H9 (cell line): ENCODE measurements at regions not wholly inside any gene's neighbourhood (a gene's known extent, or its start where the extent isn't known, plus 50 kb on each side); places are given as distances from the start of the nearest gene placed in this dataset.
A peak's percentile ranks its signal among the peaks of the same experiment; 100 is the strongest.

Source experiments
- DNase-seq: peaks from one replicate; pipeline ENCODE4 v3.0.0-alpha.2; 2017
- H2AFZ ChIP-seq: one replicate; pipeline ENCODE4 v1.6.1; 2013; ENCODE audit warnings: mild to moderate bottlenecking, low read length, control low read depth, moderate library complexity
- H2AK5ac ChIP-seq: 2 replicates; pipeline ENCODE4 v1.6.1; 2013; ENCODE audit warnings: low read length, control low read depth, mixed read lengths; ENCODE audit not compliant: insufficient read length
- H2BK120ac ChIP-seq: one replicate; pipeline ENCODE4 v1.6.1; 2013; ENCODE audit warnings: low read depth, mild to moderate bottlenecking, low read length, control low read depth, inconsistent platforms; ENCODE audit not compliant: poor library complexity, severe bottlenecking
- H2BK12ac ChIP-seq: 2 replicates; pipeline ENCODE4 v1.6.1; 2013; ENCODE audit warnings: low read length, control low read depth, mixed read lengths, low read depth; ENCODE audit not compliant: insufficient read length
- H2BK15ac ChIP-seq: 2 replicates; pipeline ENCODE4 v1.6.1; 2013; ENCODE audit warnings: low read depth, low read length, control low read depth
- H2BK20ac ChIP-seq: one replicate; pipeline ENCODE4 v1.6.1; 2013; ENCODE audit warnings: low read depth, mild to moderate bottlenecking, low read length, control low read depth, inconsistent platforms; ENCODE audit not compliant: poor library complexity, severe bottlenecking
- H2BK5ac ChIP-seq: 2 replicates; pipeline ENCODE4 v1.6.1; 2013; ENCODE audit warnings: low read length, control low read depth, mixed read lengths; ENCODE audit not compliant: insufficient read length
- H3K14ac ChIP-seq: 2 replicates; pipeline ENCODE4 v1.6.1; 2013; ENCODE audit warnings: low read length, control low read depth; ENCODE audit not compliant: insufficient read depth
- H3K18ac ChIP-seq: 2 replicates; pipeline ENCODE4 v1.6.1; 2013; ENCODE audit warnings: low read depth, mild to moderate bottlenecking, mixed read lengths, low read length, control low read depth; ENCODE audit not compliant: insufficient read length
- H3K23ac ChIP-seq: 2 replicates; pipeline ENCODE4 v1.6.1; 2013; ENCODE audit warnings: low read length, control low read depth, mixed read lengths, low read depth; ENCODE audit not compliant: insufficient read length
- H3K23me2 ChIP-seq: 2 replicates; pipeline ENCODE4 v1.6.1; 2013; ENCODE audit warnings: low read depth, mild to moderate bottlenecking, mixed read lengths, low read length, control low read depth; ENCODE audit not compliant: insufficient read length, poor library complexity, severe bottlenecking
- H3K27ac ChIP-seq: 2 replicates; pipeline ENCODE4 v1.5.1; 2013; ENCODE audit warnings: low read length, control low read depth, mixed read lengths, low read depth; ENCODE audit not compliant: insufficient read length
- H3K27me3 ChIP-seq: 2 replicates; pipeline ENCODE4 v1.6.1; 2013; ENCODE audit warnings: low read length, control low read depth, inconsistent platforms; ENCODE audit not compliant: insufficient read depth
- H3K4ac ChIP-seq: 2 replicates; pipeline ENCODE4 v1.6.1; 2013; ENCODE audit warnings: low read depth, mild to moderate bottlenecking, control low read depth, inconsistent platforms, low read length, moderate library complexity
- H3K4me1 ChIP-seq: 2 replicates; pipeline ENCODE4 v1.6.1; 2013; ENCODE audit warnings: low read length, control low read depth, inconsistent platforms; ENCODE audit not compliant: insufficient read depth
- H3K4me2 ChIP-seq: 2 replicates; pipeline ENCODE4 v1.6.1; 2013; ENCODE audit warnings: low read length, control low read depth, mixed read lengths; ENCODE audit not compliant: insufficient read length, insufficient read depth
- H3K56ac ChIP-seq: 2 replicates; pipeline ENCODE4 v1.6.1; 2013; ENCODE audit warnings: low read depth, mild to moderate bottlenecking, mixed read lengths, low read length, control low read depth; ENCODE audit not compliant: insufficient read length
- H3K79me1 ChIP-seq: 2 replicates; pipeline ENCODE4 v1.6.1; 2013; ENCODE audit warnings: low read depth, mild to moderate bottlenecking, moderate library complexity, low read length, control low read depth, inconsistent platforms; ENCODE audit not compliant: insufficient read depth, poor library complexity, severe bottlenecking
- H3K79me2 ChIP-seq: 2 replicates; pipeline ENCODE4 v1.6.1; 2013; ENCODE audit warnings: low read length, control low read depth, inconsistent platforms; ENCODE audit not compliant: insufficient read depth
- H3K9ac ChIP-seq: 2 replicates; pipeline ENCODE4 v1.6.1; 2013; ENCODE audit warnings: low read length, control low read depth, mixed read lengths; ENCODE audit not compliant: insufficient read length; ENCODE audit errors: extremely low read depth
- H3K9me3 ChIP-seq: one replicate; pipeline ENCODE4 v1.6.1; 2013; ENCODE audit warnings: low read depth, low read length, inconsistent platforms; ENCODE audit not compliant: control insufficient read depth
- H3T11ph ChIP-seq: one replicate; pipeline ENCODE4 v1.6.1; 2013; ENCODE audit warnings: mild to moderate bottlenecking, low read length, control low read depth, inconsistent platforms
- H4K20me1 ChIP-seq: one replicate; pipeline ENCODE4 v1.6.1; 2013; ENCODE audit not compliant: control insufficient read depth, insufficient read length, insufficient read depth
- H4K5ac ChIP-seq: 2 replicates; pipeline ENCODE4 v1.6.1; 2013; ENCODE audit warnings: low read depth, mild to moderate bottlenecking, mixed read lengths, low read length, control low read depth; ENCODE audit not compliant: insufficient read length
- H4K8ac ChIP-seq: replicated peaks from 2 replicates; pipeline ENCODE4 v1.6.1; 2013; ENCODE audit warnings: low read length, control low read depth, mixed read lengths, low read depth; ENCODE audit not compliant: insufficient read length
- H4K91ac ChIP-seq: 2 replicates; pipeline ENCODE4 v1.6.1; 2013; ENCODE audit warnings: low read depth, mild to moderate bottlenecking, moderate library complexity, mixed read lengths, low read length, control low read depth; ENCODE audit not compliant: insufficient read length
- H3K27ac Mint-ChIP-seq, 3 experiments: 2 replicates in 2 of 3; 3 replicates in 1 of 3; pipeline ENCODE4 v1.8.0; 2020 to 2021; ENCODE audit warnings: mixed read lengths in 3 of 3, mild to moderate bottlenecking in 1 of 3, moderate library complexity in 1 of 3
- H3K27me3 Mint-ChIP-seq: 2 replicates; pipeline ENCODE4 v1.8.0; 2021; ENCODE audit warnings: low read depth, mild to moderate bottlenecking, moderate library complexity, mixed read lengths
- H3K36me3 Mint-ChIP-seq, 3 experiments: 2 replicates in 2 of 3; 3 replicates in 1 of 3; pipeline ENCODE4 v1.8.0; 2020 to 2021; ENCODE audit warnings: low read depth in 3 of 3, mixed read lengths in 3 of 3; ENCODE audit not compliant: insufficient read depth in 1 of 3
- H3K4me1 Mint-ChIP-seq, 2 experiments: 2 replicates each; pipeline ENCODE4 v1.8.0; 2020; ENCODE audit warnings: mixed read lengths in 2 of 2
- H3K4me3 Mint-ChIP-seq, 2 experiments: 2 replicates in 1 of 2; 3 replicates in 1 of 2; pipeline ENCODE4 v1.8.0; 2020 to 2021; ENCODE audit warnings: mild to moderate bottlenecking in 2 of 2, mixed read lengths in 2 of 2, moderate library complexity in 1 of 2
- H3K9me3 Mint-ChIP-seq, 2 experiments: 2 replicates in 1 of 2; 3 replicates in 1 of 2; pipeline ENCODE4 v1.8.0; 2020; ENCODE audit warnings: mild to moderate bottlenecking in 2 of 2, mixed read lengths in 2 of 2, moderate library complexity in 1 of 2
- CTCF ChIP-seq: fragments of 200-600 bp; sonication (generic); conservative IDR thresholded peaks from 3 replicates; pipeline ENCODE4 v1.8.0; 2021; ENCODE audit warnings: antibody characterized with exemption, mild to moderate bottlenecking
- WGBS: extraction: QIAGEN DNeasy Blood & Tissue Kit; methylation state at CpG from one replicate; pipeline ENCODE4 v1.1.7; 2013; ENCODE audit warnings: missing lambda C conversion rate, low lambda C conversion rate, mixed read lengths; ENCODE audit not compliant: insufficient read length; ENCODE audit errors: extremely low coverage; 5-methylcytosine and 5-hydroxymethylcytosine counted together

- WGBS: no CpG with 5 or more reads among the region's 1 CpG
- DNase-seq: no peak
- Histone ChIP-seq H3K23ac (no peak overlapping the region), H3K27ac (no peak overlapping the region), H3K4me1 (no peaks in the 10 kb centered on the region), H3K18ac (no peak overlapping the region), H4K5ac (no peak overlapping the region), H3K4me2 (no peak overlapping the region), H3K79me1 (no peaks in the 10 kb centered on the region), H2BK120ac (no peak overlapping the region), H4K8ac (no peak overlapping the region), H2AFZ (no peak overlapping the region), H3K56ac (no peak overlapping the region), H3K9me3 (no peaks in the 10 kb centered on the region), H4K91ac (no peak overlapping the region), H3K14ac (no peak overlapping the region), H2BK12ac (no peak overlapping the region), H4K20me1 (no peaks in the 10 kb centered on the region), H3K4ac (no peak overlapping the region), H2BK20ac (no peak overlapping the region), H3K27me3 (no peaks in the 10 kb centered on the region), H3K9ac (no peak overlapping the region), H2BK5ac (no peak overlapping the region), H3T11ph (no peak overlapping the region), H2AK5ac (no peak overlapping the region), H3K23me2 (no peaks in the 10 kb centered on the region), H2BK15ac (no peak overlapping the region), H3K79me2 (no peaks in the 10 kb centered on the region)
- Mint-ChIP-seq H3K4me1 (0 out of 4 replicates have a peak, but pooled peaks cover 0 to 4% of the 10 kb centered on the region in 2 experiments), H3K9me3 (no peaks in the 10 kb centered on the region; a peak in 1 of 5 replicates), H3K4me3 (no peak overlapping the region), H3K36me3 (0 out of 7 replicates have a peak, but pooled peaks cover 0 to 7% (median 0%) of the 10 kb centered on the region in 3 experiments), H3K27me3 (no peaks in the 10 kb centered on the region), H3K27ac (peak overlapping the region in 1 of 3 experiments; percentile 36; a peak in 2 of 7 replicates)
- TF ChIP-seq CTCF: no peak
Measured at GRCh38 chr2:41160439-41160838, 708.5 kb upstream of the SLC8A1 start.
